GM21447 (cell line): ENCODE measurements at regions not wholly inside any gene's neighbourhood (a gene's known extent, or its start where the extent isn't known, plus 50 kb on each side); places are given as distances from the start of the nearest gene placed in this dataset.
"Not testable (repeated sequence)": the region's sequence is repeated elsewhere in the genome, so short reads cannot be mapped to it uniquely, and the experiment has no call there.

Experiments
- ATAC-seq: cut with Tn5 transposase; IDR thresholded peaks from one replicate; pipeline ENCODE4 v1.9.1; 2021; ENCODE audit not compliant: unreplicated experiment

DNA sequence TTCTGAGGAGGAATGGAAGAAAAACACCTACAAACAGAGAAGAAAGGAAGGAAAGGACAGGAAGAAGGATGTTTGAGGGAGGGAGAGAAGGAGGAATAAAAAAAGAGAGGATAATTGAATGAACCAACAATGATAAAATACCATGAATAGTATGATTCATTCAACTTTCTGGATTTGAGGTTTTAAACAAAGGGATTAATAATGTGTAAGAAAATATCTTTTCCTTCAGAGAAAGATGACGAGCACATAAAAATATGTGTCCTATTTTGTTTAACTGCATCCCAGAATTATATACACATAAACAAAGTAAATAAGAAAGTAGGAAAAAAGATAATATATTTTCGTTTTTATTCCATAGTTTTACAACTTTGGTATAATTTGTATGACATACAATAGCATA lies 1380.4 kb downstream of the STIM2 start:
- no peak for ATAC-seq

DNA sequence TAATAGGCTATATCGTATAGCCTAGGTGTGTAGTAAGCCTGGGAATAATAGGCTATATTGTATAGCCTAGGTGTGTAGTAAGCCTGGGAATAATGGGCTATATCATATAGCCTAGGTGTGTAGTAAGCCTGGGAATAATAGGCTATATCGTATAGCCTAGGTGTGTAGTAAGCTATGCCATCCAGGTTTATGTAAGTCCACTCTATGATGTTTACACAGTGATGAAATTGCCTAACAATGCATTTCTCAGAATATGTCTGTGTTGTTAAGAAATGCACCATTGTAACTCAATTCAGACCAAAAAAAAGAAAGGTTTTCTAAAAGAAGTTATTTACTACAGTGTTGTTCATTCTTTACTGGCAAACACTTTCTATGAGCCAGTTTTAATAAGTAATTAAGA lies 1387.2 kb downstream of the STIM2 start:
- ATAC-seq, result no peak

GRCh38 chr4:28248269-28248668 lies 1387.6 kb downstream of the STIM2 start:
- no peak for ATAC-seq

- no peak for ATAC-seq
Observed at GRCh38 chr4:28250646-28251045, 1390.0 kb downstream of the STIM2 start.

DNA sequence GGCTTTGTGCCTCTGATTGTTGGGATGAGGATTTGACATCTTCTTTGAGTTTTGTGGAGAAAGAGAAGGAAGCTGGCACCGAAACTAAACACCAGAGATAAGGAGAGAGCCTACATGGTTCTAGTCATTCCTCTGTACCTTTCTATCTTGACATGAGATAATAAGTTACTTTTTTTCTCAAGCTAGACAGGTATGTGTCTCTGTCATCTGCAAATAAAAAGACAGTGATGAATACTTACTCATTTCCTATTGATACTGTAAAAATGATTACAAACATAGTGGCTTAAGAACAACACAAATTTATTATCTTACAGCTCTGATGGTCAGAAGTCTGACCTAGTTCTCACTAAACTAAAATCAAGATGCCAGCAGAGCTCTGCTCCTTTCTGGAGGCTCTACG lies 1391.2 kb downstream of the STIM2 start:
- no peak for ATAC-seq

- ATAC-seq, result no peak
Observed at GRCh38 chr4:28254003-28254402, 1393.4 kb downstream of the STIM2 start.

- no peak for ATAC-seq
Observed at GRCh38 chr4:28256295-28256694, 1395.7 kb downstream of the STIM2 start.

DNA sequence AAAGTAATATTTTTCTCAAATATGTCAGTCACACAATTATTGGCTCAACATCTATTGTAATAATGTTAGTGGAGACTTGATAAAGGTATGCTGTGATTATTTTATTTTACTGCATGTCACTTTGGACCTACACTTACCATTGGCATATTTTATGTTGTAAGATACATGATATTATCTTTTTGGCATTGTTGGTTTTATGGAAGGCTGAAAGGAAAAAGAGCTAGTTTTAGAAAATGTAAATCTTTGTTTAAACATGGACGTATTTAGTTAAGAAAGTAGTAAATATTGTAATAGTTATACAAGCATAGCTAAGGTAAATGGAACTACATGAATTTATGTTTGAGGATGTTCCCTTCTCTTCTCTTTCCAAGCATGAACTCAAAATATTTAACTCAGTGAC lies 1399.3 kb downstream of the STIM2 start:
- ATAC-seq, result no peak

DNA sequence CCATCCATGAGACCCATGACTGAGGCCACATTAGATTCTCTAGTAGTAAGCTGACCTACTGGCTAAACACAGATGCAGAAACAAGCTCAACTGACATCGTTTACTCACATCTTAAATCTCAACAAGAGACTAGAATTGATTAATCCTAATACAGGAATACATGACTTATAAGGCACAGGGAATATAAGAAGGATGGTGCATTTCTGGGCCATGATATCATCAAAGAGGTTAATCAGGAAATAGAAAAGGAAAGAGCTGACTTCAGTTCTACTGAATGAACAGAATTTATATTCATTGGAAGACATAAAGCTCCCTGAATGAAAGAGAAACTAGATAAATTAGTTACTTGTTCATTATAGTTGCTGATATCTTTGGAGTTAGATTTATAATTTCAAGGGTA lies 1406.5 kb downstream of the STIM2 start:
- no peak for ATAC-seq

DNA sequence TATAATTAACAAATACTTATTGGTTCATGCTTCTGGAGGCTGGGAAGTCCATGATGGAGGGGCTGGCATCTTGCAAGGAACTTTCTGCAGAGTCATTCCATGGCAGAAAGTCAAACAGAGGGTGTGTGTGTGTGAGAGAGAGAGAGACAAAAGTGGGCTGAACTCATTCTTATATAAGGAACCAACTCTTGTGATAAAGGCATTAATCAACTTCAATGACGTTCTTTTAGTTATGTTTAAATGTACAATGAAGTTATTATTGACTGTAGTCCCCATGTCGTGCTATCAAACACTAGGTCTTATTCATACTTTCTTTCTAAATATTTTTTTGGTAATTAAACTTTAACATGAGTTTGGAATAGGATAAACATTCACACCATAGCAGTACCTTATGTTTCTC lies 1408.8 kb downstream of the STIM2 start:
- ATAC-seq, result no peak

DNA sequence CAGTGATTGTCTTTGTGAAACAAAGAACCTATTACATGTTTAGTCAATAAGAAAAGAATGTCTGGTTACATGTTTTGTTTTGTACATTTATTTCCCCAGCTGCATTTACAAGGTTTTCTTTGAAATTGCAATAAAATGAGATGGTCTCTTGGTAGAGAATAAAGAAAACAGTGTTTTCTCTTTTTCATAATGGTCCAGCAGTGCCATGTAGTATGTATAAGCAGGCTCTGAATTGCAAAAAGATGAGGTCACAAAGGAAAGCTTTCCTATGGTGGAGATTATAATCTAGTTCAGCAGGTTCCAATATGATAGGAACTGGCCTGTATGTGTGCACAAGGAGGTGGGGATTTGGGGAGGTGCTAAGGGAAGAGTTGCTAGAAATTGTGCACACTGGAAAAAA lies 1417.3 kb downstream of the STIM2 start:
- no peak for ATAC-seq

GRCh38 chr4:28278676-28279075 lies 1418.0 kb downstream of the STIM2 start:
- no peak for ATAC-seq

- ATAC-seq, result no peak
Observed at GRCh38 chr4:28279249-28279648, 1418.6 kb downstream of the STIM2 start.

DNA sequence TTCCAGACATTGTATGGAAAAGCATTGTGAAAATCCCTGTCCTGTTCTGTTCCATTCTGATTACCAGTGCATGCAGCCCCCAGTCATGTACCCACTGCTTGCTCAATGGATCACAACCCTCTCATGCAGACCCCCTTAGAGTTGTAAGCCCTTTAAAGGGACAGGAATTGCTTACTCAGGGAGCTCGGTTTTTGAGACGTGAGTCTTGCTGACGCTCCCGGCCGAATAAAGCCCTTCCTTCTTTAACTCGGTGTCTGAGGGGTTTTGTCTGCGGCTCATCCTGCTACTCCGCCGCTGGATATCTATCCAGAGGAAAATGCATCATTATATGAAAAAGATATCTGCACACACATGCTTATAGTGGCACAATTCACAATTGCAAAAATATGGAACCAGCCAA lies 1425.6 kb downstream of the STIM2 start:
- not testable (repeated sequence) for ATAC-seq

GRCh38 chr4:28287831-28288233 lies 1427.2 kb downstream of the STIM2 start:
- ATAC-seq, result no peak

DNA sequence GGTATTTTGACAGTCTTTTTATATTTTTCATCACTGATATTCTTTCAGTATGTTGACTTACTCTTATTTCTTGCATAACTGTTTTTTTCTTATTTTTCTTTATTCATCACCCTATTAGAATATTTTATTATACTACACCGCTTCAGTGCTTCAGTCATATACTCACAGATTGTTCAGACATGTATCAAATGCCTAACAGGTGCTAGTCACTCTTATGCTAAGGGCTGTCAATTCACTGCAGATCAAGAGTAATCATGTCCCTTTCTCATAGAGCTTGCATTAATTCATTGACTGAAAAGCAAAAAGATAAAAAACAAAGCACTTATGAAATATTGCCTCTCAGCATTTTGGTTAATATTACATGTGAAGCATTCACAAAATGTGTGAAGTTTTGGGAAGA lies 1435.6 kb downstream of the STIM2 start:
- no peak for ATAC-seq

- no peak for ATAC-seq
Observed at GRCh38 chr4:28310926-28311325, 1450.3 kb downstream of the STIM2 start.

DNA sequence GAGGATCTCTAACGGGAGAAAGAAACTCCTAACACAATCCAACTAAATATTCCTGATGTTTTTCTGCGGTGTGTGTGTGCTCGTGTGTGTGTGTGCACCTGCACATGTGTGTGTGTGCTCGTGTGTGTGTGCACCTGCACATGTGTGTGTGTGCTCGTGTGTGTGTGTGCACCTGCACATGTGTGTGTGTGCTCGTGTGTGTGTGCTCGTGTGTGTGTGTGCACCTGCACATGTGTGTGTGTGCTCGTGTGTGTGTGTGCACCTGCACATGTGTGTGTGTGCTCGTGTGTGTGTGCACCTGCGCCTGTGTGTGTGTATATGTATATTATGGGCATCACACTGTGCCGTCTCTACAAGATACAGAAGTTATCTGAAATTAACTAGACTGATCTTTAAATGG lies 1451.9 kb downstream of the STIM2 start:
- ATAC-seq, result not testable (repeated sequence)

- no peak for ATAC-seq
Observed at GRCh38 chr4:28313729-28314713, 1453.4 kb downstream of the STIM2 start.

GRCh38 chr4:28317221-28317620 lies 1456.6 kb downstream of the STIM2 start:
- no peak for ATAC-seq

DNA sequence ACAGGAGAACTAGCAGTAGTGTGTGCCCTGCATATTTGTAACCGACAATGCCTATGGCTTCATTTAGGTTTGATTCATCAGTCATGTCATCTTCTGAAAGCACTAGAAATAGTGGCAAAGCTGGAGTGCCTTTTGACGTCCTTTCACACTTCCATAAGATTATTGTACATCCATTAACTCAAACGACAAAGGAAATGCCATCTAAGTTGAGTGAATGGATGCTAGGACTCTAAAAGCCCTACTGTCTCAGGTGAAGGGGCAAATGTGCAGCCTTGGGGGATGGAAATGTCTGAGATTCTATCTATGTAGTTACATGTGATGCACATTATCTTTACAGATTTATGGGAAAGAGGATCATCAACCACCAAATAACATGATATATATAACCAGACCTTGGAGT lies 1473.6 kb downstream of the STIM2 start:
- ATAC-seq, result no peak

- no peak for ATAC-seq
Observed at GRCh38 chr4:28341784-28342183, 1481.1 kb downstream of the STIM2 start.

- ATAC-seq, result no peak
Observed at GRCh38 chr4:28350485-28350884, 1489.8 kb downstream of the STIM2 start.
